ENCODE measurements at regions not wholly inside any gene's neighbourhood (a gene's known extent, or its start where the extent isn't known, plus 50 kb on each side); places are given as distances from the start of the nearest gene placed in this dataset.

GRCh38 chr5:61704289-61704688 lies 372.2 kb downstream of the ZSWIM6 start:
- TF ChIP-seq CTCF (IDR thresholded peaks at IDR 0.05; ENCODE audit: extremely low read depth in 1 of 2, insufficient read depth in 1 of 2, low read depth in 1 of 2, low read length in 2 of 2) (no peak), EZH2 (IDR thresholded peaks at IDR 0.05; ENCODE audit: borderline replicate concordance, low read depth, low read length, severe bottlenecking) (no peak), GATA2 (IDR thresholded peaks at IDR 0.05; ENCODE audit: insufficient read depth, insufficient read length, low read depth, low read length) (no peak), POLR2A (IDR thresholded peaks at IDR 0.05; ENCODE audit: low read depth, low read length) (no peak), MAX (IDR thresholded peaks at IDR 0.05; ENCODE audit: insufficient read depth, insufficient read length) (no peak), POLR2AphosphoS5 (IDR thresholded peaks at IDR 0.05; ENCODE audit: insufficient read depth, low read depth, low read length) (no peak), FOS (IDR thresholded peaks at IDR 0.05; ENCODE audit: borderline replicate concordance, insufficient read depth, low read length) (no peak), MYC (IDR thresholded peaks at IDR 0.05; ENCODE audit: low read depth, low read length) (no peak), JUN (IDR thresholded peaks at IDR 0.05; ENCODE audit: borderline replicate concordance, insufficient read depth, insufficient read length, low read depth) (no peak)
